Mesendoderm (in vitro differentiated cells): ENCODE measurements at regions not wholly inside any gene's neighbourhood (a gene's known extent, or its start where the extent isn't known, plus 50 kb on each side); places are given as distances from the start of the nearest gene placed in this dataset.

Source experiments
- DNase-seq: peaks from one replicate; pipeline ENCODE4 v3.0.0; 2013
- H2AK5ac ChIP-seq: 2 replicates; pipeline ENCODE4 v1.6.1; 2013; ENCODE audit warnings: low read length, inconsistent platforms
- H2BK120ac ChIP-seq: 2 replicates; pipeline ENCODE4 v1.6.1; 2013; ENCODE audit warnings: low read depth, mild to moderate bottlenecking, low read length, moderate library complexity, mixed read lengths
- H2BK15ac ChIP-seq: replicated peaks from 2 replicates; pipeline ENCODE4 v1.6.1; 2013; ENCODE audit warnings: low read depth, mild to moderate bottlenecking, moderate library complexity
- H2BK5ac ChIP-seq: 2 replicates; pipeline ENCODE4 v1.6.1; 2013; ENCODE audit warnings: low read length, inconsistent platforms
- H3K18ac ChIP-seq: 2 replicates; pipeline ENCODE4 v1.6.1; 2013; ENCODE audit warnings: mild to moderate bottlenecking, low read length, mixed read lengths
- H3K23ac ChIP-seq: one replicate; pipeline ENCODE4 v1.6.1; 2013; ENCODE audit warnings: low read length
- H3K27ac ChIP-seq: 2 replicates; pipeline ENCODE4 v1.5.1; 2013; ENCODE audit warnings: low read depth, mild to moderate bottlenecking, inconsistent platforms, low read length, moderate library complexity
- H3K27me3 ChIP-seq: 2 replicates; pipeline ENCODE4 v1.6.1; 2013; ENCODE audit warnings: low read length, control low read depth, mild to moderate bottlenecking, inconsistent platforms; ENCODE audit not compliant: insufficient read depth, poor library complexity
- H3K36me3 ChIP-seq: 2 replicates; pipeline ENCODE4 v1.6.1; 2013; ENCODE audit warnings: low read length, inconsistent platforms; ENCODE audit not compliant: control insufficient read depth, insufficient read depth
- H3K4ac ChIP-seq: one replicate; pipeline ENCODE4 v1.6.1; 2013; ENCODE audit warnings: low read depth, mild to moderate bottlenecking, low read length, moderate library complexity
- H3K4me1 ChIP-seq: 2 replicates; pipeline ENCODE4 v1.6.1; 2013; ENCODE audit warnings: low read depth, low read length, inconsistent platforms; ENCODE audit not compliant: control insufficient read depth
- H3K4me2 ChIP-seq: 2 replicates; pipeline ENCODE4 v1.6.1; 2013; ENCODE audit warnings: low read length
- H3K4me3 ChIP-seq: 2 replicates; pipeline ENCODE4 v1.5.1; 2013; ENCODE audit warnings: mild to moderate bottlenecking, low read length
- H3K56ac ChIP-seq: one replicate; pipeline ENCODE4 v1.6.1; 2013; ENCODE audit warnings: low read length
- H3K79me1 ChIP-seq: 2 replicates; pipeline ENCODE4 v1.6.1; 2013; ENCODE audit warnings: low read length, inconsistent platforms
- H3K79me2 ChIP-seq: 2 replicates; pipeline ENCODE4 v1.6.1; 2013; ENCODE audit warnings: mild to moderate bottlenecking, low read length; ENCODE audit not compliant: control insufficient read depth, insufficient read depth
- H3K9ac ChIP-seq: 2 replicates; pipeline ENCODE4 v1.6.1; 2013; ENCODE audit warnings: low read length, inconsistent platforms
- H4K5ac ChIP-seq: one replicate; pipeline ENCODE4 v1.6.1; 2013; ENCODE audit warnings: low read length
- H4K8ac ChIP-seq: one replicate; pipeline ENCODE4 v1.6.1; 2013; ENCODE audit warnings: low read depth, mild to moderate bottlenecking, control low read depth, low read length, moderate library complexity
- WGBS: extraction: QIAGEN DNeasy Blood & Tissue Kit; methylation state at CpG from one replicate; pipeline ENCODE4 v1.1.7; 2013; ENCODE audit warnings: low lambda C conversion rate, missing lambda C conversion rate; ENCODE audit not compliant: insufficient coverage; ENCODE audit errors: extremely low coverage; 5-methylcytosine and 5-hydroxymethylcytosine counted together

DNA sequence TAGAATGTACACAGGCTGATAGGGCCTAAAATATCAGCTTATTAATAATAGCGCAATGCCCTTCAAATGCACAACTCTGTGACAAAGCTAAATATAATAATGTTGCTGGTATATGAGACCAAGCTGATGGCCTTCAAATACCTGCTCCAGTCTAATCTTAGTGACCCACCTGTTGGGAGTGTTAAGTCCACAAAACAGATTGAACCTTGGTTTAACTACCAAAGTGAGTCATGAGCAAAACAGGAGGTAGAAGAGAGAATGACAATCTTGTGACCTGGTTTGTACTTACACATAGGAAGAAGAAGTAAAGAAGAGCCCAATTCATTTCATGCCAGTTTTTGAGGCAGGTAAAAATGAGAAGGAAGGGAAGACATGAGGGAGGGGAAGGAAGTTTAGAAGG is 295.0 kb downstream of the NR4A2 start:
- H2AK5ac ChIP-seq: no peak overlapping the region
- no peak for DNase-seq
- no peak overlapping the region for H3K23ac ChIP-seq
- H3K4ac ChIP-seq: no peak overlapping the region
- WGBS: no CpG with 5 or more reads among the region's 1 CpG
- H3K4me2 ChIP-seq: no peak overlapping the region
- no peak overlapping the region for H2BK15ac ChIP-seq
- H3K56ac ChIP-seq: no peak overlapping the region
- H3K27me3 ChIP-seq: no peaks in the 10 kb centered on the region
- no peaks in the 10 kb centered on the region for H3K79me2 ChIP-seq
- no peaks in the 10 kb centered on the region for H3K4me1 ChIP-seq
- no peaks in the 10 kb centered on the region for H3K79me1 ChIP-seq
- H3K9ac ChIP-seq: no peak overlapping the region
- no peak overlapping the region for H3K27ac ChIP-seq
- no peaks in the 10 kb centered on the region for H3K36me3 ChIP-seq
- no peak overlapping the region for H2BK5ac ChIP-seq
- H3K18ac ChIP-seq: no peak overlapping the region
- no peak overlapping the region for H4K8ac ChIP-seq
- H2BK120ac ChIP-seq: no peak overlapping the region
- no peak overlapping the region for H3K4me3 ChIP-seq
- no peak overlapping the region for H4K5ac ChIP-seq

DNA sequence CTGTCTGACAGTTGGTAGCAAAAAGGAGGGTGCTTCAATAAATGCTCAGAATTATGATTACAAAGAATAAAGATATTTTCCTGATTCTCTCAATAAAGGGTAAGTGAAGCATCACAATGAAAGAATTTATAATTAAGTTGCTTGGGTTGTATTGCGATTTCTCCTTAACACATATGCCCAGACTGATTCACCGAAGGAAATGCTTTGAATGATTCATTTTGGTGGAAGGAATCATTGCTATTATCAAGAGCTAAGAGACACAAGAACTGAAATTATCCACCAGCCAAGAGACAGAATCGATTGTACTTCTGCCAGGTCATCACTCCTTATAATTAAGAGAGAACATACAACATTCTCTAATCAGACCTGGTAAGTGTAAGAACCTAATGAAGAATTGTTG is 301.4 kb downstream of the NR4A2 start:
- Histone ChIP-seq H3K18ac (no peak overlapping the region), H3K4me3 (no peak overlapping the region), H2BK120ac (no peak overlapping the region), H2BK15ac (no peak overlapping the region), H3K9ac (no peak overlapping the region), H3K36me3 (no peaks in the 10 kb centered on the region), H3K4me1 (no peaks in the 10 kb centered on the region), H3K56ac (no peak overlapping the region), H4K5ac (no peak overlapping the region), H3K23ac (no peak overlapping the region), H3K4ac (no peak overlapping the region), H3K27me3 (no peaks in the 10 kb centered on the region), H3K4me2 (no peak overlapping the region), H2BK5ac (no peak overlapping the region), H2AK5ac (no peak overlapping the region), H3K27ac (no peak overlapping the region), H3K79me1 (no peaks in the 10 kb centered on the region), H3K79me2 (no peaks in the 10 kb centered on the region), H4K8ac (no peak overlapping the region)
- DNase-seq: no peak
- no CpG with 5 or more reads among the region's 3 CpGs for WGBS

DNA sequence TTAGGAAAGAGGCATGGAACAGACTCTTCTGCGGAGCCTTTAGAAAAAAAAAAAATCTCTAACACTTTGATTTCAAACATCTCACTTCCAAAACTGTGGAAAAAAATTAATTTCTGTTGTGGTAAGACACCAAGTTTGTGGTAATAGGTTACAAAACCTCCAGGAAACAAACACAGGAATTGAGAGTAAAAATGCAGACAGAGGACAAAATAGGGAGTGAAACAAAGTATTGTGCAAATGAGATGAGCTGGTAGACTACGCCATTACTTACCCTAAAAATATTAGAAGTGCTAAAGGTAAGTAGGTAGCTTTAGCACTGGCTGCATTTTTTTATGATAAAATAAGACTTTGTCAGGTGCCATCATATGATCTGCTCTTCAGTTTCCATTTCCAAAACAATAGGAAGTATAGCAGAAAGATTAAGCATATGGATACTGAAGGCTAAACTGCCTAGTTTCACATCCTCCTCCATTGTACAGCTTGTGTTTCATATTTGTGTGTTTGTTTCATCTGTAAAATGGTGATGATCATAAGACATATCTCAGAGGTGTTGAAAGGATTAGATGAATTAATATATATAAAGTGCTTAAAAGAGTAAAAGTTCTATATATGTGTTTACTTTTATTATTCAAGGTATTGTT is 309.2 kb downstream of the NR4A2 start:
- Histone ChIP-seq H3K27me3 (no peaks in the 10 kb centered on the region), H3K23ac (no peak overlapping the region), H3K18ac (no peak overlapping the region), H4K8ac (no peak overlapping the region), H3K79me2 (no peaks in the 10 kb centered on the region), H3K79me1 (no peaks in the 10 kb centered on the region), H2BK5ac (no peak overlapping the region), H3K9ac (no peak overlapping the region), H3K4me2 (no peak overlapping the region), H3K4ac (no peak overlapping the region), H3K4me1 (no peaks in the 10 kb centered on the region), H3K4me3 (no peak overlapping the region), H4K5ac (no peak overlapping the region), H3K36me3 (no peaks in the 10 kb centered on the region), H3K56ac (no peak overlapping the region), H3K27ac (no peak overlapping the region), H2BK120ac (no peak overlapping the region), H2AK5ac (no peak overlapping the region), H2BK15ac (no peak overlapping the region)
- no peak for DNase-seq
- no CpG with 5 or more reads among the region's 2 CpGs for WGBS

- H3K4me1 ChIP-seq: no peaks in the 10 kb centered on the region
- no peak overlapping the region for H3K4me3 ChIP-seq
- WGBS: no CpG with 5 or more reads among the region's 3 CpGs
- no peak overlapping the region for H3K27ac ChIP-seq
- no peak overlapping the region for H2AK5ac ChIP-seq
- H3K27me3 ChIP-seq: no peaks in the 10 kb centered on the region
- H3K36me3 ChIP-seq: no peaks in the 10 kb centered on the region
- DNase-seq: peak; percentile 88
- no peak overlapping the region for H3K9ac ChIP-seq
- H3K79me1 ChIP-seq: no peaks in the 10 kb centered on the region
- H3K23ac ChIP-seq: no peak overlapping the region
- no peak overlapping the region for H3K4ac ChIP-seq
- H4K5ac ChIP-seq: no peak overlapping the region
- H3K4me2 ChIP-seq: no peak overlapping the region
- no peak overlapping the region for H4K8ac ChIP-seq
- H3K18ac ChIP-seq: peak overlapping the region; percentile 39
- no peak overlapping the region for H3K56ac ChIP-seq
- H2BK5ac ChIP-seq: no peak overlapping the region
- H3K79me2 ChIP-seq: no peaks in the 10 kb centered on the region
- H2BK15ac ChIP-seq: no peak overlapping the region
- no peak overlapping the region for H2BK120ac ChIP-seq
These were observed 311.1 kb downstream of the NR4A2 start for GRCh38 chr2:156021146-156022040.

GRCh38 chr2:156019341-156019740 is 313.2 kb downstream of the NR4A2 start:
- Histone ChIP-seq H3K79me1 (no peaks in the 10 kb centered on the region), H3K23ac (no peak overlapping the region), H3K79me2 (no peaks in the 10 kb centered on the region), H3K4me3 (no peak overlapping the region), H2BK5ac (no peak overlapping the region), H3K27me3 (no peaks in the 10 kb centered on the region), H4K8ac (no peak overlapping the region), H3K4ac (no peak overlapping the region), H3K18ac (no peak overlapping the region), H3K4me1 (no peaks in the 10 kb centered on the region), H3K36me3 (no peaks in the 10 kb centered on the region), H2BK120ac (no peak overlapping the region), H3K9ac (no peak overlapping the region), H3K27ac (no peak overlapping the region), H3K56ac (no peak overlapping the region), H2AK5ac (no peak overlapping the region), H4K5ac (no peak overlapping the region), H3K4me2 (no peak overlapping the region), H2BK15ac (no peak overlapping the region)
- no peak for DNase-seq
- no CpG with 5 or more reads among the region's 2 CpGs for WGBS
